HG03575 (cell line): ENCODE measurements at regions not wholly inside any gene's neighbourhood (a gene's known extent, or its start where the extent isn't known, plus 50 kb on each side); places are given as distances from the start of the nearest gene placed in this dataset.
"Not testable (repeated sequence)": the region's sequence is repeated elsewhere in the genome, so short reads cannot be mapped to it uniquely, and the experiment has no call there.

Experiments used
- ATAC-seq: cut with Tn5 transposase; IDR thresholded peaks from one replicate; pipeline ENCODE4 v1.9.1; 2021; ENCODE audit not compliant: unreplicated experiment, insufficient number of reproducible peaks, low FRiP score; ENCODE audit errors: extremely low read depth

DNA sequence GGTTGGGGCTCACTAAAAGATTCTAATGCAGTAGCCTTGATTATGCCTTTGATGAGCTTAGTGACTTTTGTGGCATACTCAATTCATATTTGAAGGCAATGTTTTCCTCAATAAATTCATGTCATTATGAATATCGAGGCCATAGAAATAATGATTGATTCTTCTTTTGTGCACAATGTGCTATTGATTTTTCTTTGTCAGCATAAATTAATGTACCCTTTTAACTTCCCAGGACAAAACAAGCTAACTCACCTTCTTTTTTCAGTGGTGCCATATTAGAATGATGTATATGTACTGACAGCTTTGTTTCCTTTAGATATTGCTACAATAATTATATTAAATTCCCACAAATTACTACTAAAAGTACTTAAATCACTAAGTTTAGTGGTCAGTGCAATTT, 484.3 kb upstream of the HS3ST5 start:
- no peak for ATAC-seq

GRCh38 chr6:114824409-114824808, 481.6 kb upstream of the HS3ST5 start:
- no peak for ATAC-seq

GRCh38 chr6:114816678-114817077, 473.9 kb upstream of the HS3ST5 start:
- no peak for ATAC-seq

- ATAC-seq, result no peak
These were observed 467.6 kb upstream of the HS3ST5 start for GRCh38 chr6:114810468-114810867.

DNA sequence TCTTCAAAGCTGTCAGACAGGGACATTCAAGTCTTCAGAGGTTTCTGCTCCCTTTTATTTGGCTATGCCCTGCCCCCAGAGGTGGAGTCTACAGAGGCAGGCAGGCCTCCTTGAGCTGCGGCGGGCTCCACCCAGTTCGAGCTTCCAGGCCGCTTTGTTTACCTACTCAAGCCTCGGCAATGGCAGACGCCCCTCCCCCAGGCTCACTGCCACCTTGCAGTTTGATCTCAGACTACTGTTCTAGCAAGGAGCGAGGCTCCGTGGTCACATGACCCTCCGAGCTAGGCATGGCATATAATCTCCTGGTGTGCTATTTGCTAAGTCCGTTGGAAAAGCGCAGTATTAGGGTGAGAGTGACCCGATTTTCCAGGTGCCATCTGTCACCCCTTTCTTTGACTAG, 462.6 kb upstream of the HS3ST5 start:
- ATAC-seq, result not testable (repeated sequence)

DNA sequence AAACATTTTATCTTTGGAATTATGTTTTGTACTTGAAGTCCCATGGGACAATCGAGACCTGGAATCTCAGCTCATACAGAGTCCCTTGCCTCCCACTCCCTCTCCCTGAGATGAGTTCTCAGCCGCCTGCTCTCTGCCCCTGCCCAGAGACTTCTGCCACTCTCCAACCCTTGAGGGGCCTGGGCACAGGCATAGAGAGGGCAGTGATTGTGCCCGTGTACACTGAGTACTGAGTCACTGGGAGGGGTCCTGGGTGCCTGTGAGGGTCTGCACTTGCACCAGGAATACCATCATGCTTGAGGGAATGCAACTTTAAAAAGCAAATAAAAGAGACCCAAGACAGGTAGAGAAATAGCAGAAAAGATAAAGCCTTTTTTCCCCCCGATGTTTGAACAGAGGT, 453.8 kb upstream of the HS3ST5 start:
- no peak for ATAC-seq

GRCh38 chr6:114793428-114793827, 450.6 kb upstream of the HS3ST5 start:
- no peak for ATAC-seq

DNA sequence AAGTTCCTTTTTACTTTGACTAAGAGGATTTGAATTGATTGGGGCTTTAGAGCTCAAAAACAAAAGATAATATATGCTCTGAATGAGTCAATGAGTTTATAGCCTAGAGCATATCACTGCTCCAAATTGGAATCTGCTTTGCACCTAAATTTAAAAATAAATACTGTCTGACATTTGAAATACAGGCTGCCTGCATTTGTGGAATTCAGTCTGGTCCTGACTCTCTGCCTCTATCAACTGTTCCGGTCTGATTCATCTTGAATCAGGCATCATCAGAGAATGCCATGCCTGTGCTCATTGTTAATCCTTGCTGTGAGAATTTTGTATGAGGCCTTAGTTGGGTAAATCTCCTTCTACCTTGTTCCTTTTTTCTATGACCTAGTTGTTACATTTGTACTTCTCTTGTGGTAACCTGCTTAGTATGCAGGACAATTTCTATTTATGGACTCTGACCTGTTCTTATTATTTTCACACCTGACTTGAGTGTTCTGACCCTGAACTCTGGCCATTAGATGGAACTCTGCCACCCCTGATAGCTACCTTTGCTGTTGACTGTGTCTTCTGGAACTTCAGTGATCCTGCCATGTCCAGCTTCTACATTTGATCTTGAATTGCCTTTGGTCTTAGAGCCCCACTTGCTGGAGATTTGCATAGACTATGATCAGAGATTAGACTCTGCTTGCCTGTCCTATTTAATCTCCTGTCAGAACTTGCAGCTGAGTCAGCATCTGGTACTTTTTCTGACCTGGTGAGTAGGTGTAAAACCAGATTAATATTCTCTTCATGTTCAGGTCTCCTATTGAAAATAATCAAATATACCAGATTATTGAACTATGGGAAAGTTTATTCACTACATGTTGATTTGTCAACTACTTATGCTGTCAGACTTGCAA, 442.7 kb upstream of the HS3ST5 start:
- no peak for ATAC-seq

- no peak for ATAC-seq
These were observed 441.0 kb upstream of the HS3ST5 start for GRCh38 chr6:114783783-114784182.

GRCh38 chr6:114783083-114783482, 440.3 kb upstream of the HS3ST5 start:
- ATAC-seq, result no peak

GRCh38 chr6:114764866-114765265, 422.0 kb upstream of the HS3ST5 start:
- no peak for ATAC-seq

DNA sequence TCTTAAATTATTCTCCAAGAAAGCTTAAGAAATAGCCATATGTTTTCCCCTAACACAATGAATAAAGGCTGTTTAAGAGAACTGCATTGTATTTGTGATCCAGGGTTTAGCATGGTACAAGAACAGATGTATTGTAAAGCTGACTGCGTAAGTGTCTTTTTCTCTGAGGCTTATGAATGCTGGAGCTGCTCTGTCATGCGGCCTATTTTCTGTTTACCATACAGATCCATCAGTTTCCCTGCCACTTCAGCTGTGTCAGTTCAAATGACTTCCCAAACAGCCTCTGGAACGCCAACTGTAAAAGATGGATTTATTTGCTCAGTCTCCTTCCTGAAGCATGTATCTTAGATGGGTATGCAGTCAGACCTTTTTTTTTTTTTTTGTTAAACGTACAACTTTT, 419.3 kb upstream of the HS3ST5 start:
- no peak for ATAC-seq

GRCh38 chr6:114747995-114748625, 405.3 kb upstream of the HS3ST5 start:
- ATAC-seq, result no peak

DNA sequence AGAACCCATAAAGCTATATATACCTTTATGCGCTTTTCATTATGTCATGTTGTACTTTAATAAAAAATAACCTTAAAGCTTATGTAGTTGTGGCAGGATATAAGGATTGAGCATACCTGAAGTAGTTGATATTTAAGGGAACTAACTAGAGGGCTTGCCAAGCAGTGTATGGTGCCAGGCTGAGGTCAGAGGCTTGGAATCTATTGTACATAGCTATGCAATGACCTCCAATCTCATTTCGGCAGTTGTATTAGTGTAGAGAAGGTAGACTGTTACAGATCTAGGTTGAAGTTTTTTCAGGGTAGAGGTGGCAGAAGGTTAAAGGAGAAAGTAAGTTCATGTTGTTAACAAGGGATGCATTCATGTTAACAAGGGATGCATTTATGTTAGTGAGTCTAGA, 397.7 kb upstream of the HS3ST5 start:
- ATAC-seq, result no peak

GRCh38 chr6:114739656-114740055, 396.8 kb upstream of the HS3ST5 start:
- ATAC-seq, result no peak

- ATAC-seq, result no peak
These were observed 392.4 kb upstream of the HS3ST5 start for GRCh38 chr6:114735025-114735735.

- ATAC-seq, result no peak
These were observed 390.8 kb upstream of the HS3ST5 start for GRCh38 chr6:114733596-114733995.

DNA sequence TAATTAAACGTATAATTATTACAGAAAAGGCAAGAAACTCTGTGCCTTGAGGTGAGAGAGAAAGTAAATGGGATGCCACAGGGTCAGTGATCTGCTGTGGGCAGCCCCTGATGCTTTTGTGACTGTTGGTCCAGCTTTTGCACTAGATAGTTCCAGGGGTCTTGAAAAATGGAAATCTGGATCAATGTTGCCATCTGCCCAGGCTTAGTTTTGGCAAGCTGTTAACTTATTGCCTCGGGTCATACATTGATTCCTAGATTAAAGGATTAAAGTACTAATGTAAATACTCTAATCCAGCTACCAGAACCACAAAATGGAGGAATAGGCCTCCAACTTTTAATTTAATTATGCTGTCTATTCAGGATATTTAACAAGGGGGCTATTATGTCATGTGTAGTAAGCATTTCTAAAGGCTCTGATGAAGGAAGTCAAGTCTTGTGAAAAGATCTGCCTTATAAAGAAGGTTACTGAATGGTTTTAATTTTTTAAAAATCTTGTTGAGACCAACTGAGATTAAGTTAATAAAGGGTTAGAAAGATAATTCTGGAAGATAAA, 376.0 kb upstream of the HS3ST5 start:
- no peak for ATAC-seq

- no peak for ATAC-seq
These were observed 375.4 kb upstream of the HS3ST5 start for GRCh38 chr6:114718186-114718585.
